ACHN (cell line): ENCODE measurements at regions not wholly inside any gene's neighbourhood (a gene's known extent, or its start where the extent isn't known, plus 50 kb on each side); places are given as distances from the start of the nearest gene placed in this dataset.
"Not testable (repeated sequence)": the region's sequence is repeated elsewhere in the genome, so short reads cannot be mapped to it uniquely, and the experiment has no call there.

Source experiments
- DNase-seq: peaks from one replicate; pipeline ENCODE4 v3.0.0-alpha.2; 2015
- in situ Hi-C: cut with HindIII; loops from 2 replicates; pipeline ENCODE4 v1.10.0; 2017; ENCODE audit warnings: low sequenced_read_pairs, low pct_ligation_motif_present, low pct_unique_long_range_greater_than_20kb

DNA sequence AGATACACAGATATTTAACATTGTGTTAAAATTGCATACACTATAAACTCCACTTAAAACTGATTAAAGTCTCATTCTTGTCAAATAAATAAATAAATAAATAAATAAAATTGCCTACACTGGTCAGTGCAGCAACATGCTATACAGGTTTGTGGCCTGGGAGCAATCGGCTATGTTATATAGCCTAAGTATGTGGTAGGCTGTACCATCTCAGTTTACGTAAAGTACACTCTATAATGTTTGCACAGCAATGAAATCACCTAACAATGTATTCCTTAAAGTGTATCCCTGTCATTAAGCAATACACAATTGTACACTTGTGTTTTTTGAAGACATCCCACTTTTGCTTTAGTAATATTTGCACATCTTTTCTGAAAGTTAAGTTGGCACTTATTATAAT is 337.7 kb upstream of the SETBP1 start:
- in situ Hi-C loops: no loop called here

DNA sequence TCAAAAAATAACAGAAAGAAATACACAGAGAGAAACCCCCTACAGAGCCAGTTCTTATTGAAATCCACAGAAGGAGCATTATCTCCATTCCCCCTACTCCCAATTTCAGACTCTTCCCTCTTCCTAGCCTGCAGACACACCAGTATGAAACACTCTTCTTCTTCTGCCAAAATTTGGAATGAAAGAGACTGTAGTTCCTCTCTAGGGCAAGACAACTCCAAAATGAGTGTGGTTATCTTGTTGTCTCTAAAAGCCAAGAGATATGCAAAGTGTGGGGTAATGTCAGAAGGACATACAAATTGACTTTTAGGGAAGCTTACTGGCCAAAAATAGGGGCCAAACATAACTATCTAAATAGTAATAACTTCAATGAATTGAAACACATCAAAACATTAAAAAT is 337.1 kb upstream of the SETBP1 start:
- in situ Hi-C loops: no loop called here
- no peak for DNase-seq

More for the DNA sequence above, 337.7 kb upstream of the SETBP1 start:
- no peak for DNase-seq

DNA sequence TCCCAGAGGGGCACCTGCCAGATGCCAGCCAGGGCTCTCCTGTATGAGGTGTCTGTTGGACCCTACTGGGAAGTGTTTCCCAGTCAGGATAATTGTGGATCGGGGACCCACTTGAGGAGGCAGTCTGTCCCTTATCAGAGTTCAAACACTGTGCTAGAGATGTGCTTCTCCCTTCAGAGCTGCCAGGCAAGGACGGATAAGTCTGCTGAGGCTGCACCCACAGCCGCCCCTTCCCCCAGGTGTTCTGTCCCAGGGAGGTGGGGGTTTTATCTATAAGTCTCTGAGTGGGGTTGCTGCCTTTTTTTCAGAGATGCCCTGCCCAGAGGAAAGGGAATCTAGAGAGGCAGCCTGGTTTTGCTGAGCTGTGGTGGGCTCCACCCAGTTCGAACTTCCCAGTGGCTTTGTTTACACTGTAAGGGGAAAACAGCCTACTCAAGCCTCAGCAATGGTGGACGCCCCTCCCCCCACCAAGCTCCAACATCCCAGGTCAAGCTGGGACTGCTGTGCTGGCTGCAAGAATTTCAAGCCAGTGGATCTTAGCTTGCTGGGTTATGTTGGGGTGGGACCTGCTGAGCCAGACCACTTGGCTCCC is 324.0 kb upstream of the SETBP1 start:
- in situ Hi-C loops: no loop called here
- DNase-seq: no peak

DNA sequence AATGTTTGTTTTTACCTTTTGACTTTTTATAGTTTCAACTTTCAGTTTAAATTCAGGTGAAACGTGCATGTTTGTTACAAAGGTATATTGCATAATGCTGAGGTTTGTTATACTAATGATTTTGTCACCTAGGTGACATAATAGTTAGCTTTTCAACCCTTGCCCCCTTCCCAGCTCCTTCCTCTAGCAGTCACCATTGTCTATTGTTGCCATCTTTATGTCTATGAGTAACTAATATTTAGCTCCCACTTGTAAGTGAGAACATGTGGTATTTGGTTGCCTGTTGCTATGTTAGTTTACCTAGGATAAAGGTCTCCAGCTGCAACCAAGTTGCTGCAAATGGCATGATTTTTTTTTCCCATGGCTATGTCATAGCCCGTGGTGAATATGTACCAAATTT is 322.3 kb upstream of the SETBP1 start:
- in situ Hi-C loops: no loop called here
- DNase-seq: no peak

DNA sequence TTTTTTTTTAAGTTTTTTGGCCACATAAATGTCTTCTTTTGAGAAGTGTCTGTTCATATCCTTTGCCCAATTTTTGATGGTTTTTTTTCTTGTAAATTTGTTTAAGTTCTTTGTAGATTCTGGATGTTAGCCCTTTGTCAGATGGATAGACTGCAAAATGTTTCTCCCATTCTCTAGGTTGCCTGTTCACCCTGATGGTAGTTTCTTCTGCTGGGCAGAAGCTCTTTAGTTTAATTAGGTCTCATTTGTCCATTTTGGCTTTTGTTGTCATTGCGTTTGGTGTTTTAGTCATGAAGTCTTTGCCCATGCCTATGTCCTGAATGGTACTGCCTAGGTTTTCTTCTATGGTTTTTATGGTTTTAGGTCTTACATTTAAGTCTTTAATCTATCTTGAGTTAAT is 320.9 kb upstream of the SETBP1 start:
- in situ Hi-C loops, DNase-seq: not testable (repeated sequence)

DNA sequence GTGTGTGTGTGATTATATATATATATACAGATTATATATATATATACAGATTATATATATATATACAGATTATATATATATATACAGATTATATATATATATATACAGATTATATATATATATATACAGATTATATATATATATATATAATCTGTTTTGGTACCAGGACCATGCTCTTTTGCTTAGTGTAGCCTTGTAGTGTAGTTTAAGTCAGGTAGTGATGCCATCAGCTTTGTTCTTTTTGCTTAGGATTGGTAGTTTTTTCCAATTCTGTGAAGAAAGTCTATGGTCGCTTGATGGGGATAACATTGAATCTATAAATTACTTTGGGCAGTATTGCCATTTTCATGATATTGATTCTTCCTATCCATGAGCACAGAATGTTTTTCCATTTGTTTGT is 318.5 kb upstream of the SETBP1 start:
- in situ Hi-C loops, DNase-seq: not testable (repeated sequence)

DNA sequence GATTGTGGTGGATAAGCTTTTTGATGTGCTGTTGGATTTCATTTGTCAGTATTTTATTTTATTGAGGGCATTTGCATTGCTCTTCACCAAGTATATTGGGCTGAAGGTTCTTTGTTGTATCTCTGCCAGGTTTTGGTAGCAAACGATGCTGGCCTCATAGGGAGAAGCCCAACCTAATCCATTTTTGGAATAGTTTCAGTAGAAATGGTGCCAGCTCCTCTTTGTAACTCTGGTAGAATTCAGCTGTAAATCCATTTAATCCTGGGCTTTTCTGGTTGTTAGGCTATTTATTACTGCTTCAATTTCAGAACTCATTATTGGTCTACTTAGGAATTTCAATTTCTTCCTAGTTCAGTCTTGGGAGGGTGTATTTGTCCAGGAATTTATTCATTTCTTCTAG is 309.8 kb upstream of the SETBP1 start:
- DNase-seq: no peak
- in situ Hi-C loops: no loop called here

DNA sequence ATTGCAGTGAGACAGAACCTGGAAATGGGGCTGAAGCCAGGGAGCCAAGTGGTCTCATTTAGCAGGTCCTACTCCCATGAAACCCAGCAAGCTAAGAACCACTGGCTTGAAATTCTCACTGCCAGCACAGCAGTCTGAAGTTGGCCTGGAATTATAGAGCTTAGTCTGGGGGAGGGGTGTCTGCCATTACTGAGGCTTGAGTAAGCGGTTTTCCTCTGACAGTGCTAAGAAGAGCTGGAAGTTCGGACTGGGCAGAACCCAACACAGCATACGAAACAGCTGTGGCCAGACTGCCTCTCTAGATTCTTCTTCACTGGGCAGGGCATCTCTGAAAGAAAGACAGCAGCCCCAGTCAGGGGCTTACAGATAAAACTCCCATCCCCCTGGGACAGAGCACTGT is 305.7 kb upstream of the SETBP1 start:
- no peak for DNase-seq
- in situ Hi-C loops: no loop called here

DNA sequence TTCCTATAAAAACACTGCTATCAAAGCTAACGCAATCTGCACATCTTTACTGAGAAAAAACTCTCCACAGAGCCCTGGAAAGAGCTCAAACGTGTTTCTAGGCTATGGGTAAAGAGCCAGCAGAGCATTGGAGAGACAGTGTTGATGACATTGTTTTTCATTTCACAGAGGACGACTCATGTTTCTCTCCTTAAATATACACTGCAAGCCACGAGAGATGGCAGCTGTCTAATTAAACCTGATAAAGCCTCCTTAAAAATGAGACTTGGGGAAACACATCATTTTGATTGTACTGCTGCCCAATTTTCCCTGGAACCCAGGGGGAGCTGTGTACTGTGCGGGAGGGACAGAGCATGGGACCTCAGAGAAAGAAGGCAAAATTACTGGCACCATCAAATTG is 294.3 kb upstream of the SETBP1 start:
- in situ Hi-C loops: no loop called here
- no peak for DNase-seq

DNA sequence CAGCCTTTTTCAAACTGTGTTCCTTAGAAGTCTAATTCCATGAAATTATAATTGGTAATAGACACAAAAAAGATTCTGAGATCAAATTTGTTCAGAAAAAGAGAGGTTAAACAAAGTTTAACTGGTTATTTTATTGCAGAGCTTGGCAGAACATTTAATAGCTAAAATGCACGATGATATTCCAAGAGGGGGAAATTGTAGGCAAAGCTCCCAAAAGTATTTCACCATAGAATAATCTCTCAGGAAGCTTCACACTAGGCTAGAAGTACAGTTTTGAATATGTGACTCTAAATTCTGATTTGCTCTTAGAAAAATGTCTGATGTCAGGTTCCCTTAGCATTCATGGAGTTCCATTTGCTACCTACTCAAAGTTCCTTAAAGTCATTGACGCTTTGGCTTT is 292.4 kb upstream of the SETBP1 start:
- in situ Hi-C loops: no loop called here
- DNase-seq: no peak

DNA sequence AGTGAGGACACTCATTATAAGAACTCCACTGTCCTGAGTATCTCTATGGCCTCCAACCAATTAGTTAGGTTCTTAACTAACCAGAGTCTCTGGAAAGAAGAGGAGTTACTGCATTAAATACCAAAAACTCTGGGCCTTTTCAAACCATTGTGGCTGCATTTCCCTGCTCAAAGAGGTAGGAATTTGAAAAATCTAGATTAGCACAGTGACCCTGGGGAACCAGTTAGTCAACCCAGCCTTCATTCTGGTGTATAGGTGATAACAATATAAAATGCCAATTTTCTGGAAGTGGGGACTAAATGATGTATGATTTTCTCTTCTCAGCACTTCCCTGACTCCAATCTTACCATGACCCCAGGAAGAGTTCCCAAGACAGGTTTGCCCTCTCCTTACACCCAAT is 287.8 kb upstream of the SETBP1 start:
- in situ Hi-C loops: no loop called here
- DNase-seq: no peak

DNA sequence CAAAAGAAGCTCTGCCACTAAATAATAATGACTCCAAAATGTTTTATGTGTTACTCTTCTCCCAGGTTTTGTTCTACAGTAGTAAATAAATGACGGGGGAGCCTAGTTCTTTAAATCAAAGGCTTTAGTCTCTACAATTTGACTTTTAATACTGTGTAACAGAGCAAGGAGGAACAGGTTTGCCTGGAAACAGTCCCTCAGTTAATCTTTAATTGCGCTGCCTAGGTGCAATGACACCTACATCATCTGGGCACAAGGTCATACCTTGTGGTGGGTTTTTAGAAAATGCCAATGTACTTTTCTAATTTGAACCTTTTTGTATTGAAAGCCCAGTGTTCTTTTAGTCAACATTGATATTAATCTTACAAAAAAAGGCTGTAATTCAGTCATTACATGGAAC is 287.3 kb upstream of the SETBP1 start:
- DNase-seq: no peak
- in situ Hi-C loops: no loop called here

DNA sequence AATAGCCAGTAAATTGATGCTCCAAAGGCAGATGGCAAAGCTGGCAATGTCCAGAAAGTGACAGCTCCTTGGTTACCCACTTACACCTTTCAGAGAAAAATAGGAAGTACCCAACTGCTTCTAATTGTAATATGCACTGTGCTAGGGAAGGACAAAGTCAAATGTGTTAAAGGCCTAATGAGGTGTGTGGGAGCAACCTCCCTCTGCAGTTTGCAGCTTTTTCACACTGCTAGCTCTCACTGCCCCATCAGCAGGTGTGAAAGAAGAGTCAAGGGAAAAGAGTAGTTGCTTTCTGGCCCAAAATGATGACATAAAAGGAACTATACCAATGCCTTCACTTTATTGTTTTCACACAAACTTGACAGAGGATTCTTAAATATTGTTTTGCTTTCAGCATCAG is 284.1 kb upstream of the SETBP1 start:
- in situ Hi-C loops: no loop called here
- no peak for DNase-seq

DNA sequence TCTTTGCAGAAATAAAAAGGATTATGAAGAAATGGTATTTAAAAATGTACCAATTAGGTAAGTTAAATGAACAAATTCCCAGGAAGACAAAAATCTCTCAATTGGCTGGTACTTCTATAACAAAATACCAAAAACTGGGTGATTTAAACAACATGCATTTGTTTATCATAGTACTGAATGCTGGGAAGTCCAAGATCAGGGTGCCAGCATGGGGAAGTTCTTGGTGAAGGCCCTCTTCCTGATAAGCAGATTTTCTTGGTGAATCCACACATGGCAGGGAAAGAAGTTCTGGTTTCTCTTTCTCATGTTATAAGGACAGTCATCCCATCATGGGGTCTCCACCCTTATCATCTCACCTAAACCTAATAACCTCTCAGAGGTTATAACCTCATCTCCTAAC is 271.6 kb upstream of the SETBP1 start:
- no peak for DNase-seq
- in situ Hi-C loops: no loop called here

DNA sequence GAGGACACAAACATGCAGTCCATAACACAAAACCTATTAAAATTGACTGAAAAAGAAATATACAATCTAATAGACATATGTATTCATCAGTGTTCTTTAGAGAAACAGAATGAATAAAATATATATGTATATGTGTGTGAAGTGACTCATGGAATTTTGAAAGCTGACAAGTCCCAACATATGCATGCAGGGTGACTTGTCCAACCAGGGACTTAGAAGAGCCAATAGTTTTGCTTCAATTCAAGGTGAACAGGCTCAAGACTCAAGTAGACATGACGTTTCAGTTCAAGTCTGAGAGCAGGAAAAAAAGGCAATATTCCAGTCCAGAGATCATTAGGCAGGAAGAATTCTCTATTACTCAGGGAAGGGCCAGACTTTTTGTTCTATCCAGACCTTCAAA is 271.2 kb upstream of the SETBP1 start:
- DNase-seq: no peak
- in situ Hi-C loops: no loop called here

DNA sequence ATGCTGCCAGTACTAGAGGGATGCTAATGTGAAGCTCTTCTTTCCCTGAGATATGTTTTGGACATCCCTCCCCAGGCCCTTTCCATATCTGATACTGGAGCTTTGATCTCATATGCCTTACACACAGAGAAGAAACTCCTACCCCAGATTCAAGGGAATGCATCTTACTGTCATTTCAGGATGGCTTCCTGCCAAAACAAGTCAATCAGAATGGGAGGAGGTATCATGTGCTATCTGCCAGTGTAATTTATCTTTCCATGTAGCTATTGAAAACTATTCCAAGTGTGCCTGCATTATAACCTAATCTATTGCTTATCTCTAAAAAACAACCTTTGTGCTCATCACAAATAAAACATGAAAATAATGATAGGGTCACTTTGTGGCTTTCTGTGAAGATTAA is 269.9 kb upstream of the SETBP1 start:
- no peak for DNase-seq
- in situ Hi-C loops: no loop called here

DNA sequence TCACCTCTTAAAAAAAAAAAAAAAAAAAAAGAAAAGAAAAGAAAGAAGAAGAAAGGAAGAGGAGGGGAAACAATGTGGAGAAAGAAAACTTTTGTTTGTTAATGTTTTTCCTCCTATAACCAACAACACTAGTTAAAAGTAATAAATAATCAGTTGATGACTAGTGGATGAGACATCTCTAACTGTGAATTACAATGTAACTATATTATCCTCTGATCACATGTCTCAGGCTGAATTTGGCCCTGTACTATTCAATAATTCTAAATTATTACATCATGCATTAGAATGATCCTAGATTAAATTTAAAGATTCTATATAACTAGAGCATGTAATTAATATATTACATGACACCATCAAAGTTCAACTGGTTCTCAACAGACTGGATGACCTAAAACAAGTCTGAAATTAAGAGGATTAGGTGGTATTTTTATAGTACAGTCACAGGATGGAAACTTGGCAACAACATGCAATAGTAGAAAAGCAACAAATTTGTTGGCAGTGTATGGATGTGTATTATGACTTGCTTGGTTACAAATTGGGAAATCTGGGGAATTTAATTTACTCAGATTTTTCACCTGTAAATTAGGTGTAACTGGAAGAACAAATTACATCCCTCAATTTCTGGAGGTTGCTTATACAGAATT is 269.3 kb upstream of the SETBP1 start:
- no peak for DNase-seq

DNA sequence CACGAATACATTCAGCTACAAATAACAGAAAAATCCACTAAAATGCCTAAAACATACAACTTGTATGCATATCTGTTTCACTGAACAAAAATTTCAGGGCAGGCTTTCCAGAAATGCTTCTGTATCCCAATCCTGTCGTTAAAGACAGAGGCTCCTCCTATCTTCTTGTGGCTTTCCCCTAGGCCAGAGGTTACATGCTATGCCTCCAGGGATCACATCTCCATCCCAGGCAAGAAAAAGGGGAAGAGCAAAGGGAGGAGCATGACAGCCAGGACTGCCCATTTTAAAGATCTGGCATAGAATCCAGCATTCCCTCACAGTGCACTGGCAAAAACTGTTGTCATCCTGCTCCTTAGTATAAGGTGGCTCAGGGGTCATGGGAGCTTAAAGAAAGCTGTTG is 268.7 kb upstream of the SETBP1 start:
- in situ Hi-C loops: no loop called here
- no peak for DNase-seq

More for the DNA sequence above, 269.3 kb upstream of the SETBP1 start:
- in situ Hi-C loops: no loop called here

DNA sequence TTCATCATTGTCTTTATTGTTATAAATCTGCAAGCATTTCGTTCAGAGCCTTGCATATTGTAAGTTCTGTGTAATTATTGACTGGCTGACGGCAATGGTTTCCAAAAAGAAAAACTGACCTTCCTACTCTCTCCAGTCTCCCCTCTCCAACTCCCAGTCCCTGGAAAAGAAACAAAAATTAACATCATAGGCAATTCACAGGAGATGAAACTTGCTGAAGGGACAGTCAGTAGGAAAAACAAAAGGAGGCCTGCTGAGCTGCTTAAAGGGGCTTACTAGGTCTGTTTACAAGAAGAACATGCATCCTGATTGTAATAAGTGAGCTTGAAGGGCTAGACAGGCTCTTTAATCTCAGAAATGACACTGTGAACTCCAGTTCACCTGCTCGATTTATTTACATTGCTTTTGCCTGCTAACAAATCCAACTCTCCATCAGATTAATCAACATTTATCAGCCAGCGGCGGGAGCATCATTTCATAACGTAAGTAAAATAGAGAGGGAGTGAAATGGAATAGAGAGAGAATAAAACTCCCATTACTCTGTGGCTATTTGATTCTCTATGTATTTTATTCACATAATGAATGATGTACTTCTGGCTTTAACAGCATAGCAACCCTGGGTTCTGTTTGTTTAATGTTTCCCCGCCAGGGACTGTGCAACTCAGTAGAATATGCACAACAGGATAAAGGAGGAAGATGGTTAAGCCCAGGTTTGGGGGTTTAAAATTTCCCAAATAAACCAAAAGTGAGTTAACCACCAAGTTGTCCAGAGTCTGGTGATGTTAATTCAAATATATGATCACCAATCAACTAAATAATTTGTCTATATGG is 256.7 kb upstream of the SETBP1 start:
- DNase-seq: no peak
- in situ Hi-C loops: no loop called here

DNA sequence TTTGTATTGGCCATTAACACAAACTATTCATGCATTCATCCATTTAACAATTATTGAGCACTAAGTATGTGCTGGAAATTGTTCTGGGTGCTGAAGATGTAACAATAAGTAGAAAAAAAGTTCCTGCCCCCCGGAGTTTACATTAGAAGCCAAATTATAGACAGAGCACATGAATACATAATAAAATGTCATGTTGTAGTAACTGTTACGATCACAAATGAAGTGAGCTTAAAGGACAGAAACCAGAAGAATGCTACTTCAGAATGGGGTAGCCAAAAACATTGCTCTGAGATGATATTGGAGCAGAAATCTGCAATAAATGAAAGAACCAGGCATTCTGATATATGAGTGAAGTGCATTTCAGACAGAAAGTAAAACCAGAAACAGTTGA is 256.0 kb upstream of the SETBP1 start:
- in situ Hi-C loops: no loop called here
- no peak for DNase-seq
